ENCODE measurements at regions not wholly inside any gene's neighbourhood (a gene's known extent, or its start where the extent isn't known, plus 50 kb on each side); places are given as distances from the start of the nearest gene placed in this dataset.

DNA sequence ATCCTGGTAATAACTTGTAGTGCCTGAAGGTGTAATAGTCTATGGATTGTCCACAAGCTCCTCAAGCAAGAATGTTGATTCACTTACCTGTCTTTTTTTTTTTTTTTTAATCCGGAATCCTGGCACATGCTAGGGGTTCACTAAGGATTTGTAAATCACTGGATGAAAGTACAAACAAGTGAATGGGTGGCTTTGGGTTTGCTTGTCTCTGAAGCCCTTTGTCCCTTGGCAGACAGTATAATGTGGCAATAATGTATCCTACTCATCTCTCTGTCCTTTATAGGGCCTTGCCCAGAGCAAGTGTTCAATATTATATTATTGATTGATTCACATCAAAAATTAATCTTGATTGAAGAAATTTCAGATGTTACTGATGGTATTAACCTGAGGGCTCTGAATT is 334.0 kb upstream of the CPEB2 start:
- DNase-seq = no peak

DNA sequence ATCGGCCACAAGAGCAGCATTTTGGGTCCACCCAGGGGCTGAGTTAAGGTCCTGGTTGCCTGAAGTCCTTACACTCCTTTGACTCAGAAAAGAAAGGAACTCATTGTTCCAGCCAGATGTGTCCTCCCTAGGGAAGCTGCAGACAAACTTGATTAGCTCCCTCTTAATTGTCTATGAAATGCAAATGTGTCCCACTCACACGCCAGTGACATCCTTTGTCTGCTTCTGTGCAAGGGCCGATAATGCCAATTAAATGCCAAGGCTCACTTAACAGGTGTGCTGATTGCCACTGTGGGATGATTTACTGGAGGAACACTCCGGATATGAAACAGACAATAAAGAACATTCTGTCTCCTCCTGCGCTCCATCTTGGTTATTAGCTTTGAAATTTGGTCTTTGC is 332.9 kb upstream of the CPEB2 start:
- no peak for DNase-seq

DNA sequence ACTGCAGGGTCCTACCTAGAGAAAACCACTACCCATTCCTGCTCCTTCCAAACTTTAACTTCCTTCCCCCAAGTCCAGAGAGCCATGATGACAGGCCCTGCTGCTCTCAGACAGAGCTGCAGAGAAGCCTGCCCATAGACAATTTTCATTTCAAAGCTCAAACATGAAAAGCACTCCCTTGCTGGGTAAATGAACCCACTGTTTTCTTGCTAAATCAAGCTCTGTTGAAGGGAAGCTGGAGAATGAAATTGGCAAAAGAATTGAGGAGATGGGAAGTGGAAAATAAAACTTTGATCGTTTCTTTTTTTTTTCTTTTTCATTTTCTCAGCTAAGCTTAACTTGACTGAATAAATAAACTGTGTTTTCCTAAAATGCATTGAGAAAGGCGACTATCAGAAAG is 331.1 kb upstream of the CPEB2 start:
- no peak for DNase-seq

DNA sequence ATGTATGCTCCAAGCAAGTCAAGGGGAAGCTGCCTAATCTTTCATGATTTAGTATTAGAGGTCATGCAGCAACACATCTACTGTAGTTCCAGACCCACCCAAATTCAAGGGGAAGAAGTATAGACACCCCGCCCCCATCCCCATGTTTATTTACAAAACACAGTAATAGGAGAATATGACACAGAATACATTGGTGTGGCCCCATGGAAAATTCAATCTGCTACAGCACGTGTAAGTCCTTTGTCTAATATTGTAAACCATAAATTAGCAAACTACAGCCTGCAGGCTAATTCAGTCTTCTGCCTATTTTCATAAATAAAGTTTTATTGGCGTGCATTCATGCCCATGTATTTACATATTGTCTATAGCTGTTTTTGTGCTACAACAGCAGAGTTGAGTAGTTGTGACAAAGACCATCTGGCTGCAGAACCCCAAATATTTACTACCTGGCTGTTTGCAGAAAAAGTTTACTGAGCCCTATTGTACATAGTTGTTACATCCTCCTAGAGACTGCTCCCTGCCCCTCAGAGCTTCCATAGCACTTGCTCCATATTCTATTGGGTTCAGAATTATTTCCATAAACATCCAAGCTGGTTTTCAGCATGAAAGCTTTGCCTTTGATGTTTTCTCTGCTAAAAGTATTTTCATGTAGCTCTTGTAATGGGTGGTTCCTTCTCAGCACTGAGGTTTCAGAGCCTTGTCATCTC is 326.8 kb upstream of the CPEB2 start:
- no peak for DNase-seq

DNA sequence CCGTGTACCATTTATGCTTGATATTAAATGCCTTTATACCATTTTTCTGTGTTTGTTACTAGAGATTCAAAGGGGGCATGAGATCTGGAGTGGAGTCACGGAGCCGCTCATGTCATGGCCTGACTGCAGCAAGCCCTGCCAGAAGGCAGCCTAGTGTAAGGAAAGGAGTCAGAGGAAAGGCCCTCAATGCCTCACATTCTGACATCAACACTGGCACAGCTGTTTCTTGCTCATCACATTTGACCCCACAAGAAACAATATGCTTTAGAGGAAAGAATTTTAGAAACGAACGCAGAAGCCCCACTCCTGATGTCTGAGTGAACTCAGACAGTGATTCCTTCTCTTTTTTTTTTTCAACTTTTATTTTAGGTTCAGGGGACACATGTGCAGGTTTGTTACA is 322.4 kb upstream of the CPEB2 start:
- no peak for DNase-seq

DNA sequence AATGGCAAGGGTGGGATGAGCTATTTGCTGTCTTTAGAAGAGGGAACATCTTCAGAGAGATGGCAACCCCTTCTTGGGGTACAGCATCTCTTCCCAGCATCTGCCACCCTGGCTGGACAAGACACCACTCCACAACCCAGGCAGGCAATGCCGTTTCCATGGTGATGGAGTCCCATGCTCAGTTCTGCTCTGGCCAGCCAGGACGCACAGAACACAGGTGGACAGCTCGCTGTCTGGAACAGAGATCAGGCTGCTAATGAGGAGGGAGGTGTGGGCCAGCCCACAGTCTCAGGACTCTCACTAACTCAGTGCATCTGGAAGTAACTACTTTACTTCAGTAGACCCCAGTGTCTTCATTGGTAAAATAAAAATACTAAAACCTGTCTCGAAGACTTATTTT is 321.0 kb upstream of the CPEB2 start:
- no peak for DNase-seq

DNA sequence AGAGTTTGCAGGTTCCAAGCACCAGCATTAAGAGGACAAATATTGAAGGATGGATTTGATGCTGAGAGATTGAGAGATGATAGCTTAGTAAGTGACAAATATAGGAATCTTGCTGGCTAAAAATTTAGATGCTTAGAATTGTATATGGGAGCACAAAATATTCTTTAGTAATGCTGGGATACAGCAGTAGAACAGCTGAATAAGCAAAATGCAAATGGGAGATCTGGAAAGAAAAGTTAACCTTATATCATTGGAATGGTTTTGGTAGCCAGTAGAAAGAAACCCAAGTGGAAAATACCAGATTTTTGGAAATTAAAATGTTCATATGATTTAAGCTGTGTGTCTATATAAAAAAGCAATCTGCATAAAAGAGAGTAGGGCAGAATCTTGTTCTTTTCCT is 308.6 kb upstream of the CPEB2 start:
- no peak for DNase-seq

DNA sequence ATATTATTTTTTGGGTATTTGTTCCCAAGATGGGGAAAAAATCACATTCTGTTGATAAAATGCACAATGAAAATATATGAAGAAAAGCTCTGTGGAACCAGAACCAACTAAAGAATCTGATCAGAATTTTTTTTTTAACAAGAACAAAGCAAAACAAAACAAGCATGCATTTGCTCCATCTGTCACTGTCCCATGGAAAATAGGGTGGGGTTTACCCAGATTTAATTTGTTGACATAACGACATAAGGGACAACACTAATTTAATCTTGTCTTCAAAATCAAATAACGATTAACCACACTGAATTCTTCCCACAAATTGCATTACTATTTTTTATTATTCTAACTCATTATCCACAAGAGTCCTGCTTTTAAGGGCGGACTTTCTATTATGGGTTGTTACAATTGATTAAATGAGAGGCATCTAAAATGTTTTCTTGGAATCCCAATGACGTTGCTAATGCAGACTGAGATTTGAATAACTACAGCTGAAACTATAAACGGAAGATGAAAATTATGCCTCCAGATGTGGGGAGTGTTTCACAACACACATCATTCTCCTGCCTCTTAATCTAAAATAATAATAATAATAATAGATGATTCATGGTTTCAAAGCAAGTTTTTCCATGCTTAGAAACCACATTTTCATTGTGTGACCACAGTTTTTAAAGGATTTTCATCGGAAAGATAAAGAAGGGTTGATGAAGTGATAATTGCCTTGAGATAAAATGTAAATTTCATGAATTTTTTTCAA is 307.0 kb upstream of the CPEB2 start:
- DNase-seq = no peak

DNA sequence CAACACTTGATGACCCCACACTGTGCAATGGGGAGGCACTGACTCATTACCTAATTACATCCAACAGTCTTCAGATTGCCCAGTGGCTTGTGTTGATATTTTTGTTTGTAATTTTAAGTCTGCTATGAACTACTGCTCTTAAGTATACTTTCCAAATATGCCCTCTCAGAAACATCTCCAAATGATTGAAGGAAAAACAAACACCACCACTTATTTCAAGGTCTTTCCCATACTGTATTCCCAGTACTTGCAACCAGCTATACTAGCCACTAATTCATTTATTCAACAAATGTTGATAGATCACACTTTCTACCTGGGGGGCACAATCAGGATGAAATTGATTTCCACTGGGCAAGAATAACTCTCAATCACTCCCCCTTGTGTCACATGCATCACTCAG is 302.2 kb upstream of the CPEB2 start:
- DNase-seq = no peak

DNA sequence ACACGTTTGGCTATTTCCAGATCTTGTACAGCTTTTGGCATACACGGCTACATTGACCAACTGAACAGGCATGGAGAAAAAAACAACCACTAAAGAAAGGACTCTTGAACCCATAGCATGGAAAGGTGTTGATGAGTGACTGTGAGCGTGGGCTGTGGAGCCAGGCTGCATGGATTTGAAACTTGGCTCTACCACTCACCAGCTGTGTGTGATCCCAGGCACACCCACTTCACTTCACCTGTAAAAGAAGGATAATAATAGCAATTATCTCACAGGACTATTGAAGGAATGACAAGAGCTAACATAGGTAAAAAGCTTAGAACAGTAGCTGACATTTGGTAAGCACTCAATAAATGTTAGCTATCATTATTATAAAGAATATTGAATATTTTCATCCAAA is 301.7 kb upstream of the CPEB2 start:
- DNase-seq = no peak

DNA sequence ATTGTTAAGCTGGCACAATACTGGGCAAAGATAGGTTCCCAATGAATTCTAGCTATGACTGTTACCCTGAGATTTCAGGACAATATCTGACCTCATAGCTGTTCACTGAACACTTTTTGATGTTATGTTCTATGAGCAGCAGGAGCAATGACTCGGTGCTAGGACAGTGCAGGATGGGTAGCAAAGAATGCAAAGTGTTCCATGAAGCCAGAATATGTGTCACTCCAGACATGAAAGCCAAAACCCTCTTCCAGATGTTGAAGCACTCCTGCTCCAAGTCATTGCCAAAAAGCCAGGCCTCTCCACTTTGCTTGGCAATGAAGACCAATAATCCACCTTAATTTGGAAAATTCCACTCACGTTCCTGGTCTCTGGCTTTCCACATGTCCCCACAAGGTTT is 300.9 kb upstream of the CPEB2 start:
- no peak for DNase-seq

DNA sequence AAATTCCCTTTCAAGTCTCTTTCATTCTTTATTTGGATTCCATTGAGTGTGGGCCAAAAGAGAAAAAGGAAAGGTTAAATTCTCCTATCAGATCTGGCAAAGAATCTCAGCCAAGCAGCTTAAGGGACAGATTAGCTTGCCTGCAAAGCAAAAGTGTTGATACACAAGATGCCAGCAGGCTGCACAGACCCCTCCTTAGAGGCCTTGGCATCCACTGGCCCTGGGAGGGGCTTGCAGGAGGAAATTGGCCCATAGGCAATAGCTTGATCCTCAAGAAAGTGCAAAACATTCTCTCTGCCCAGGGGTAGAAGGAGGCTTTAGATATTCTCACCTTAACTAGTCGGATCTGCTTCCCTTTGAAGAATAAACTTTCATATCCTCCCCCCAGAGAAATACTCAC is 300.4 kb upstream of the CPEB2 start:
- DNase-seq = no peak

DNA sequence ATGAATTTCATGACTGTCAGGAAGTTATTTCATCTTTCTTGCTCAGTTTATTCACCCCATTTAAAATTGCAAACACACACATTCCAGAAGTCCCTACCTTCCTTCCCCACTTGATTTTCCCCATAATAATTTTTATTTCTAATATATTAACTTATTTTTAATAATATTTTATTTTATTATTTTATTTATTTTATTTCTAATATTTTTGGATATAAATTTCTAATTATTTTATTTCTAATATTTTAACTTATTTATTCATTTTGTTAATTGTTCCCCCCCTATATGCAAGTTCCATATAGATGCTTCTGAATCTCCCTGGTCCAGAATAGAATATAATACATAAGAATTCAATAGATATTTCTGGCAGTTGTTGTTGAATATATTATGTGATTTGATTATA is 293.7 kb upstream of the CPEB2 start:
- no peak for DNase-seq

DNA sequence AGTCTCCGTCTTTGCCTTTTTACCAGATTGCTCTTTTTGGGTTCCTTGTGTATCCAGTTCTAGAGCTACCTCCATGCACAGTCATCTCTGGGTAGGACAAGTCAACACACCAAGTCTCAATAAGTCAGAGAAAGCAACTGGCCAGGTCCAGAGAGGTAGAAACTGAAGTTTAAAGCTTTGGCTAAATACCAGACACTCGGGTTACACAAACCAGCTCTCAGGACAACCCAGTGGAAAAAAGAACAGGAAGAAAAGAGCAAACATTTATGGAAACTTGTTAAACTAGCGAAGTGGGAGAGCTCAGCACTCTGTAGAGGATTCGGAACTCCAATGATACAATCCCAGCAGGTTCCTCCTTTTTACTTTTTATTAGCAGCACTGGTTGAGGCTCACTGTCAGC is 291.0 kb upstream of the CPEB2 start:
- no peak for DNase-seq

DNA sequence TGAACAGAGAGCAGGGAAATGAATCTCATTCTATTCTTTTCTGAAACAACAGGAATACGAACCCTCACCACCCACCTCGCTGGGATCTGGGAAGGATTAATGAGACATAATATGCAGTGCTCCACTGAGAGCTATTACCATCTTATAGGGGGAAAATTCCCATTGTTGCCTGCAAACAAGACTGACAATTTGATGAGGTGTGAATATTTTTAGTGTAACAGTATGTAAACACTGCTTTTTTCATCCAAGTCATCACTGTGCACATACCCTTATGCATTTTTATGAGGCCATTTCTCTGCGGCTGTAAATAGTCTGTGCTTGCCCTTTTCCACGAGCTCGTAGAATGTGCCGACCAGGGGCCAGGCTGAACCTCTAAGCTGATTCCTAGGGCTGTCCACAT is 285.6 kb upstream of the CPEB2 start:
- DNase-seq = no peak

DNA sequence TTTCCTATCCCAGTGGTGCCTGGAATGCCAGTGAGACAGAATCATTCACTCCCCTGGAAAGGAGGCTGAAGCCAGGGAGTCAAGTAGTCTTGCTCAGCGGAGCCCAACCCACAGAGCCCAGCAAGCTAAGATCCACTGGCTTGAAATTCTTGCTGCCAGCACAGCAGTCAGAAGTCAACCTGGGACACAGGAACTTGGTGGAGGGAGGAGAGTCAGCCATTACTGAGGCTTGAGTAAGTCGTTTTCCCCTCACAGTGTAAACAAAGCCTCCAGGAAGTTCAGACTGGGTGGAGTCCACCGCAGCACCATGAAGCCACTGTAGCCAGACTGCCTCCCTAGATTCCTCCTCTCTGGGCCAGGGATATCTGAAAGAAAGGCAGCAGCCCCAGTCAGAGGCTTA is 283.2 kb upstream of the CPEB2 start:
- DNase-seq = no peak

DNA sequence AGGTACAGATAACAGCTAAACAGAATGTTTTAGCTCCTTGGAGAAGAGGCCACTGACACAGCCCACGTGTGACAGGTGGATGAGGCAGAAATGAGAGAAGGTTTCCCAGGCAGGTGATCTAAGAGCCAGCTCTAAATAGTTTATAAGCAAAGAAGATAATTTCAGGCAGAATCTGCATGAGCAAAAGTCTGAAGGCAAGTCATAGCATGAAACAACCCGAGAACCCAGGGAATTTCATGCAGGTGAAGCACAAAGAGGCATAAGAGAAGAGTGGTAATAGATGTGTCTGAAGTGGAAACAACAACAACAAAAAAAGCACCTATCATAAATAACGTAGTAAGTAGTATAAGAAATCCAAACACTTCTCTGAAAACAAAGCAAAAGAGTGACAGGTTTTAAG is 275.8 kb upstream of the CPEB2 start:
- no peak for DNase-seq

DNA sequence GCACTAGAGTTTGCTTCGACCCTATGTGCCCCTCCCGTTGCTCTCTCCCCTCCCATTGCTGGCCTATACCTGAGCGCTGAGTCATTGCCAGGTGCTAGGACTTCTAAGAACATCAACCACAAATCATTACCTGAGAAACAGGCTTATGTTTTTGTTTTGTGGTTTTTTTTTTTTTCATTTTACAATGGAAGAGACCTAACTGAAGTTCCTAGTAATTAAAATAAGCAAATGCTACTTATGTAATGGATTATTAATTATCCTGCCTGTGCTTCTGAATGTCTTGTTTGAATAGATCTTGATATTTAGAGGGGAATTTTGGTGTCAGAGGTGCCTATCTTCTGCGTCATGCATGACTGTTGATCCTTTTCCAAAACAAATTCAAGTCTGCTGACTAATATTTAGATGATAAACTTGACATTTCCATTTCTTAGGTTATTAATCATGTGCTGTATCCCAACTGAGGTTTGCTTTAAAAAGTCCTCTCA is 275.4 kb upstream of the CPEB2 start:
- DNase-seq = no peak

DNA sequence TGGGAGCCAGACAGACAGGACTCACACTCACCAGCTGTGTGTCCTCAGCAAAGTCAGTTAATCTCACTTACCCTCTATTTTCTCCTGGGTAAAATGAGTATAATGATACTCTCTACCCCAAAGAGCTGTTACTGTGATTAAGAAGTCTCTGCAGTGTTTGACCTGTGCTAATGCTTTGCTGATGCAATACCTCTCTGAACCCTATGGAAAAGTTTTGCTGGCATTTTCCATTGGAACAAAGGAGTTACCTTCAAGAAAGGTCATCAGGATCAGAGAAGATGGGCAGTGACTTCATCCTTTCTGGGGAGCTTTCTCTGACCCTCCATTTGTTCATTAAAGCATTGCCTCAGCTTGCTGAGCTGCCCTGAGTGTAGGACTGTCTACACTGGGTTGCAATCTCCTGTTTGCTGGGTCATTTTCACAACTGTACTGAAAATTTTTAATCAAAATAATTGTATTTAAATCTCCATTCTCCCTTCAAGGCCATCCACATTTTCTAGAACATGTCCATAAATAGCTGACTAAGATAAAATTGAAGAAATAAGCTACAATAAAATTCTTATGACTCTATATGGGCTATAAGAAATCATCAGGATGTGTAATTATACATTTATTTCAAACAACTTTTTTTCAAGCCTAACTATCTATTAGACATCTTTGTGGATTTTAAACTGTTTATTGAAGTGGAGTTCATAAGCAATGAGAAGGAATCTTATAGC is 272.8 kb upstream of the CPEB2 start:
- no peak for DNase-seq

DNA sequence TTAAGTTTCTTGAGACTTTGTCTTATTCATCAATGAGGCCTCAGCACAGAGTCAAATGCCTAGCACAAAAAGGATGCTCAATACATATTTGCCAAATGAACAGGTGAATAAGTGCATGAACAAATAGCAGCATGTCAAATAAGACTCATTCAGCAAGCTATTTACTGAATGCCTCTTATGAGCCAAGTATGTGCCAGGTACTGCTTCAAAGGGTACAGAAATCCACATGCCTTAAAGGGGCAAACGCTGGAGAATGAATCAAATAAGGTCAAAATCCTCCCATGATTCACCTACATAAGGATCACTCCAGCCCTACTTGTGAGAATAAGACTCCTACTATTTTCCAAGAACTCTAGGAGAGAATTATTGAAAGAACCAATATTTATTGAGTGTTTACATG is 260.2 kb upstream of the CPEB2 start:
- DNase-seq = no peak

DNA sequence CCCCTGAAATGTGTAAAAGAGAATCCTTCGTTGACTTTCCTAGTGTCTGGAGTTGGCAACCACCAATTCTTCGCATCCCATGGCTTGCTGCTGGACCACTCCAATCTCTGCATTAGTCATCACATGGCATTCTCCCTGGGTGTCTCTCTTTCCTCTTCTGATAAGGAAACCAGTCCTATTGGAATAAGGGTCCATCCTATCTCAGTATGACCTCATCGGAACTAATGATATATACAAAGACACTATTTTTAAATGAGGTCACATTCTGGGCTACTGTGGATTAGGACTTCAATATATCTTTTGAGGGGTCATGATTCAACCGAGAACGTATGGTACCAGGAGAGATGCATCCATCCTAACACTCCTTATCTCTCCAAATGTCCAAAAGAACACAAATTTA is 259.1 kb upstream of the CPEB2 start:
- no peak for DNase-seq

DNA sequence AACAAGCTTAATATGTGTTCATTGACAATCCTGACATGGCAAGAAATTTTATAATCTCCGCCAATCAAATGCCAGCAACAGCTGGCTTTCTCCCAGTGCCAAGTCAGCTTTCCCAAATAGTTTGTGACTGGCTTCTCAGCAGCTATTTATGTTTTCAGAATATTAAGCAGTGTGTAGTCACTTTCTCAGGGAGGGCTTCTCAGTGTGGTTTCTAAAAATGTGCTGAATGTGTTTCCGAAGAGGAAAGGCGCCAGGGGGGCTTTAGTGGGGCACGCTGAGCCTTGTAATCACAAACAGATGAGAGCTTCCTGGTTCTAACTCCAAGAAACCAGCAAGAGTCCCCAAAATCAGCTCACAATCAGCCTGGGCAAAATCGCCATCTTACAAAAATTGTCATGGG is 258.7 kb upstream of the CPEB2 start:
- no peak for DNase-seq

DNA sequence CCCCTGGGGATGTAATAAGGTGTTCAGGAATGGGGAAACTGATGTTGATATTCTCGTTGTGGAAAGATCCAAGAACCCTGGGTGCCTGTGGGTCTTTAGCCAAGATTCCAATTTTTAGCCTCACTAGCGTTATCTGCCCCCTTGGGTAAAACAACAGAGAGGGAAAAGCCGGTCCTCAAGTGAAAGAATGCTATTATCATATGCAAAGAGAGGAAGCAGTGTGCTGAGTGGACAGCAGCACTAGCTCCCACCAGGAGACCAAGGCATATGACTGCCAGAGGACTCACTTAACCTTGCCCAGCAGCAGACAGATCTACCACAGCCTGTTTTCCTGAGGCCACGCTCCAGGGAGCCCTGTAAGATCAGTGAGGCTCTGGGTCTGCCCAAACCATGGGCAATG is 257.9 kb upstream of the CPEB2 start:
- DNase-seq = no peak

DNA sequence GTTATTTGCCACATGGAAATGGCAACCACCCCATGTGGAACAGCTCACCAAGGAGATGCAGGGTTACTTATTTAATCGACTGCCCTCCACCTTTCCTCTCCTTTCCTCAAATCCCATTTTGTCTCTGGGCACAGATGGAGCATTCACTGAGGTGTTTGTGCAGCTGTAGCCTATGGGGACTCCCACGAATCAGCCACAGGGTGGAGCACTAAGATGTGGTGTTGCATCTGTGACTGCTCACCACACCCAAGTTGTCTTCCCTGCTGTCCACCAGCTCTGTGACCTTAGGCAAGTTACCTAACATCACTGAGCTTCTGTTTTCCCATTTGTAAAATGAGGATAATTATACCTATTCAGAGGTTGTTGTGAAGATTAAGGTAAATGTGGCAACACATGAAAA is 252.4 kb upstream of the CPEB2 start:
- DNase-seq = no peak

All from NCI-H446 treated with DMSO at 0.1 percent for 48 hours (cell line).